ENCODE measurements at regions not wholly inside any gene's neighbourhood (a gene's known extent, or its start where the extent isn't known, plus 50 kb on each side); places are given as distances from the start of the nearest gene placed in this dataset.

DNA sequence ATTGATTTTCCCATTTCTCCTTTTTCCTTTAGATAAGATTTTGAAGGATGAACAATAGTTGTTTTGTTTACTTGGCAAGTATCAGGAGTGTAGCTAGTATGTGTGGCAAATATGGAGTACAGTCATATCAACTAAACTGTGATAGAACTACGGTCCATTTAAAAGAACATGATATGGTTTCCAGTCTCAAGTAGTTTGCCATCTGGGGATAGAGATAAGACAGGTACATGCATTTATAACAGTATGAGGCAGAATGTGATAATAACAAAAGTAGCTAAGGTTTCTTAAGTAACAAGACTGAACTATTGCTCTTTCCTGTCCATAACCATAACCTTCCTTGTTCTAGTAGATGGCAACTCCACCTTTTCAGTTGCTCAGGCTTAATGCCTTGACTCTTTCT, 75.6 kb upstream of the TACR1 start:
- no peak for TF ChIP-seq EZH2 (IDR thresholded peaks at IDR 0.05)
- TF ChIP-seq EZH2phosphoT487 (IDR thresholded peaks at IDR 0.05): no peak
- TF ChIP-seq CTCF (IDR thresholded peaks at IDR 0.05): no peak
- no peaks in the 10 kb centered on the region for H3K36me3 Mint-ChIP-seq
- DNase-seq (ENCODE audit: low spot score): no peak

DNA sequence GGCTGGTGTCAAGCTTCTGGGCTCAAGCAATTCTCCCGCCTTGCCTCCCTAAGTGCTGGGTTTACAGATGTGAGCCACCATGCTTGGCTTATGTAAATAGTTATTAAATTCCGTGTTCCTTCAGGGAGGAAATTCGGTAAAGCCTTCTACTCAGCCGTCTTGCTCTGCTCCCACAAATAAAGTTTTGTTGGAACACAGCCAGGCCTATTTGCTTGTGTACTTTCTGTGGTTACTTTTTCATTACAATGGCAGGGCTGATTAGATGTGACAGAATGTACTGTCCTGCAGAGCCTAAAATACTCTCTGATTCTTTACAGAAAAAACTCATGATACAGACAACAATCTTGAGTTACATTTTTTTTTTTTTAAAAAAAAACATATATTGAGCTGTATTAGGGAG, 68.8 kb upstream of the TACR1 start:
- DNase-seq (ENCODE audit: low spot score): no peak

More for the DNA sequence above, 75.6 kb upstream of the TACR1 start:
- H3K4me3 Mint-ChIP-seq: no peak overlapping the region
- H3K9me3 Mint-ChIP-seq: peaks cover 10% of the 10 kb centered on the region
- H3K4me2 ChIP-seq: no peak overlapping the region
- no peak overlapping the region for H3K9ac ChIP-seq
- H3F3A ChIP-seq (ENCODE audit: low read depth): no peaks in the 10 kb centered on the region
- no peak overlapping the region for H3K27ac ChIP-seq
- H3K4me3 ChIP-seq: no peak overlapping the region
- no peaks in the 10 kb centered on the region for H4K20me1 ChIP-seq (ENCODE audit: low read depth)
- peaks cover 31% of the 10 kb centered on the region for H3K4me1 ChIP-seq
- H2AFZ ChIP-seq (replicated peaks): no peak overlapping the region
- no peak overlapping the region for H3K27ac Mint-ChIP-seq
- no peaks in the 10 kb centered on the region for H3K9me3 ChIP-seq (ENCODE audit: low read depth)
- H3K4me1 Mint-ChIP-seq: peaks cover 16% of the 10 kb centered on the region
- H3K27me3 ChIP-seq: no peaks in the 10 kb centered on the region
- no peaks in the 10 kb centered on the region for H3K27me3 Mint-ChIP-seq (ENCODE audit: insufficient read depth, low read depth)
- H3K79me2 ChIP-seq (ENCODE audit: low read depth): no peaks in the 10 kb centered on the region
- no peaks in the 10 kb centered on the region for H3K36me3 ChIP-seq

DNA sequence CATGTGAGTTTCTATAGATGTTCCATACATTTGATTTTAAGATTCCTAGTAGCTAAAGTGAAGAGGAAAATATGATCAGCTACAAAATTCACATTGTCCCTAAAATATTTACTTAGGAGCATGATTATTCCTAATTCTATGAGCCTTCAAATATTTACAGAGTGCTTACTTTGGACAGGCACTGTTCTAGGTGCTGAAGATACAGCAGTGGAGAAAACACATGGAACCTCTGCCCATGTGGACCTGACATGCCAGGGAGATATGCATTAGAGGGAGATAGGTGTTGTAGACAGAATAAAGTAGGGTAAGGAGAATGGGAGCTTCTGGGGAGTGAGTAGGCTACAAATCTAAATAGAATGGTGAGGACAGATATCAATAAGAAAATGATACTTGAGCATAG, 62.6 kb upstream of the TACR1 start:
- H3K27me3 ChIP-seq: no peaks in the 10 kb centered on the region
- no peak overlapping the region for H3K27ac ChIP-seq
- no peaks in the 10 kb centered on the region for H3K4me1 ChIP-seq
- no peak for DNase-seq (ENCODE audit: low spot score)
- Mint-ChIP-seq H3K9me3 (peaks cover 16% of the 10 kb centered on the region), H3K4me1 (no peaks in the 10 kb centered on the region), H3K27ac (no peak overlapping the region), H3K36me3 (no peaks in the 10 kb centered on the region), H3K27me3 (ENCODE audit: insufficient read depth, low read depth) (peaks cover 2% of the 10 kb centered on the region), H3K4me3 (no peak overlapping the region)
- no peaks in the 10 kb centered on the region for H4K20me1 ChIP-seq (ENCODE audit: low read depth)
- H2AFZ ChIP-seq (replicated peaks): no peak overlapping the region
- H3K9ac ChIP-seq: no peak overlapping the region
- peaks cover 12% of the 10 kb centered on the region for H3K9me3 ChIP-seq (ENCODE audit: low read depth)
- no peak overlapping the region for H3K4me2 ChIP-seq
- H3K79me2 ChIP-seq (ENCODE audit: low read depth): no peaks in the 10 kb centered on the region
- H3F3A ChIP-seq (ENCODE audit: low read depth): no peaks in the 10 kb centered on the region
- H3K36me3 ChIP-seq: no peaks in the 10 kb centered on the region
- H3K4me3 ChIP-seq: no peak overlapping the region
- TF ChIP-seq EZH2phosphoT487 (IDR thresholded peaks at IDR 0.05): no peak
- no peak for TF ChIP-seq CTCF (IDR thresholded peaks at IDR 0.05)
- no peak for TF ChIP-seq EZH2 (IDR thresholded peaks at IDR 0.05)

More for the DNA sequence above, 68.8 kb upstream of the TACR1 start:
- Histone ChIP-seq H3K36me3 (no peaks in the 10 kb centered on the region), H3K27ac (no peak overlapping the region), H3K4me1 (no peaks in the 10 kb centered on the region), H3K9me3 (ENCODE audit: low read depth) (no peaks in the 10 kb centered on the region), H3K27me3 (no peaks in the 10 kb centered on the region), H3K79me2 (ENCODE audit: low read depth) (no peaks in the 10 kb centered on the region), H3K4me2 (no peak overlapping the region), H3K9ac (no peak overlapping the region), H2AFZ (replicated peaks) (no peak overlapping the region), H3K4me3 (no peak overlapping the region), H4K20me1 (ENCODE audit: low read depth) (no peaks in the 10 kb centered on the region), H3F3A (ENCODE audit: low read depth) (no peaks in the 10 kb centered on the region)
- peaks cover 6% of the 10 kb centered on the region for H3K9me3 Mint-ChIP-seq
- no peaks in the 10 kb centered on the region for H3K27me3 Mint-ChIP-seq (ENCODE audit: insufficient read depth, low read depth)
- H3K4me1 Mint-ChIP-seq: no peaks in the 10 kb centered on the region
- H3K4me3 Mint-ChIP-seq: no peak overlapping the region
- no peaks in the 10 kb centered on the region for H3K36me3 Mint-ChIP-seq
- H3K27ac Mint-ChIP-seq: no peak overlapping the region
- TF ChIP-seq EZH2phosphoT487 (IDR thresholded peaks at IDR 0.05) (no peak), EZH2 (IDR thresholded peaks at IDR 0.05) (no peak), CTCF (IDR thresholded peaks at IDR 0.05) (no peak)

Data from neural progenitor cell (in vitro differentiated cells).